ENCODE measurements at regions not wholly inside any gene's neighbourhood (a gene's known extent, or its start where the extent isn't known, plus 50 kb on each side); places are given as distances from the start of the nearest gene placed in this dataset.

DNA sequence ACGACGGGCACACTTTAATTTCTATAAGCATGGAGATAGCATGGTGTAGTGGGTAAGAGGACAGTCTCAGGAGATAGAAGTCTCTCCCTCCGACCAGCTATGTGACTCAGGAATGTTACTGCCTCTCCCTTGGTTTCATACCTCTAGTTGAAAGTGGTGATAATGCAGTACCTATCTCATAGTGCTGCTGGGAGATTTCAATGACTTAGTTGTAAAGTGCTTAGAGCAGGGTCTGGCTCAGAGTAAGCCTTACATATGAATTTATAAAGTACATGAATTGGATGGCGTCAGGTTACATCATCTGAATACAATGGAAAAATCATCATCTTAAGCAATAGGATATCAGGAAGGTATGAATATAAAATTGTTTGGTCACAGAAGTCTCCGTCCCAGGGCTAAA lies 952.8 kb upstream of the EDIL3 start:
- 66 to 73% methylated on average over 4 to 5 of the region's 5 CpGs for WGBS, 2 donors (ENCODE audit: low coverage in 1 of 2)

DNA sequence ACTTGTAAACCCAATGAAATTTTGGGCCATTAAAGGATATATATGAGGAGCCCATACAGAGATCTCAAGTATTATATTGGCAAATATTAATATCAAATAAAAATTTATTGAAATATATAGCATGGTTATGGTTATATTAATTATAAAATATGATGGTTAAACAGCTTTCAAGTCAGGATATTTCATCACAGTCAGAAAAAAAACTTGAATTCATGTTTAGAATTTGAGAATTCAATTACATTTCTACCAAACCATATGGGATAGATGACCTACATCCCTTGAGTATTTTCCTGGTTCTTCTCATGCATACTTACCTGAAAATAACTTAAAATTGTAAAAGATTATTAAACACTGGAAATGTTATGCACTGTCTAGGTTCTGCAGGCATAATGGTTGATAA lies 956.1 kb upstream of the EDIL3 start:
- no peaks in the 10 kb centered on the region for H3K4me1 ChIP-seq
- no peak for TF ChIP-seq POLR2AphosphoS5 (IDR thresholded peaks at IDR 0.05)
- TF ChIP-seq, protein P1, sequence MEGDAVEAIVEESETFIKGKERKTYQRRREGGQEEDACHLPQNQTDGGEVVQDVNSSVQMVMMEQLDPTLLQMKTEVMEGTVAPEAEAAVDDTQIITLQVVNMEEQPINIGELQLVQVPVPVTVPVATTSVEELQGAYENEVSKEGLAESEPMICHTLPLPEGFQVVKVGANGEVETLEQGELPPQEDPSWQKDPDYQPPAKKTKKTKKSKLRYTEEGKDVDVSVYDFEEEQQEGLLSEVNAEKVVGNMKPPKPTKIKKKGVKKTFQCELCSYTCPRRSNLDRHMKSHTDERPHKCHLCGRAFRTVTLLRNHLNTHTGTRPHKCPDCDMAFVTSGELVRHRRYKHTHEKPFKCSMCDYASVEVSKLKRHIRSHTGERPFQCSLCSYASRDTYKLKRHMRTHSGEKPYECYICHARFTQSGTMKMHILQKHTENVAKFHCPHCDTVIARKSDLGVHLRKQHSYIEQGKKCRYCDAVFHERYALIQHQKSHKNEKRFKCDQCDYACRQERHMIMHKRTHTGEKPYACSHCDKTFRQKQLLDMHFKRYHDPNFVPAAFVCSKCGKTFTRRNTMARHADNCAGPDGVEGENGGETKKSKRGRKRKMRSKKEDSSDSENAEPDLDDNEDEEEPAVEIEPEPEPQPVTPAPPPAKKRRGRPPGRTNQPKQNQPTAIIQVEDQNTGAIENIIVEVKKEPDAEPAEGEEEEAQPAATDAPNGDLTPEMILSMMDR (IDR thresholded peaks at IDR 0.05): no peak
- TF ChIP-seq POLR2A (IDR thresholded peaks at IDR 0.05): no peak
- no peak for TF ChIP-seq EP300 (IDR thresholded peaks at IDR 0.05)
- H3K9me3 ChIP-seq: no peaks in the 10 kb centered on the region
- no peaks in the 10 kb centered on the region for H3K27me3 ChIP-seq
- H3K27ac ChIP-seq: no peak overlapping the region
- H3K4me3 ChIP-seq: no peak overlapping the region
- ATAC-seq: no peak
- H3K36me3 ChIP-seq: no peaks in the 10 kb centered on the region

More for the DNA sequence above, 952.8 kb upstream of the EDIL3 start:
- Histone ChIP-seq H3K4me3 (no peak overlapping the region), H3K27me3 (no peaks in the 10 kb centered on the region), H3K9me3 (no peaks in the 10 kb centered on the region), H3K27ac (no peak overlapping the region), H3K4me1 (no peaks in the 10 kb centered on the region), H3K36me3 (no peaks in the 10 kb centered on the region)
- no peak for TF ChIP-seq POLR2A (IDR thresholded peaks at IDR 0.05)
- TF ChIP-seq, protein P1 (IDR thresholded peaks at IDR 0.05): no peak
- TF ChIP-seq POLR2AphosphoS5 (IDR thresholded peaks at IDR 0.05): no peak
- TF ChIP-seq EP300 (IDR thresholded peaks at IDR 0.05): no peak
- ATAC-seq: no peak

DNA sequence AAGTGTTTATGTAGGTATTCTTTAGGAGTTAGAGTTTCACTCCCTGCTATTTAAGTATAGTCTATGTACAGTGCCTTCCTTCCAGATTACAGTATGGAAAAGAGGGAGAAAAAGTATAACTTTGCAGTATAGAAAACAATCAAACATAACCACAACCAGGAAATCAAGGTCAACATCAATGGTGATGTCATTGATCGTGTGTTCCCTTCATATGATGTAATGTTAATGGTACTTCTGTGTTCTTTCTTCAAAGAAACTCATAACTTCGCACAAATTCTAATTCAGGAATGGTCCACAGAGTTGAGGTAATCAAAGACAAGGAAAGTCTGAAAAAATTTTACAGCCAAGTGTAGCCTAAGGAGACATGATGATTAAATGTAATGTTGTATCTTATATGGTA lies 961.1 kb upstream of the EDIL3 start:
- Histone ChIP-seq H3K27me3 (no peaks in the 10 kb centered on the region), H3K4me1 (no peaks in the 10 kb centered on the region), H3K9me3 (no peaks in the 10 kb centered on the region), H3K36me3 (no peaks in the 10 kb centered on the region), H3K27ac (no peak overlapping the region), H3K4me3 (no peak overlapping the region)
- no peak for ATAC-seq
- WGBS, 2 donors (ENCODE audit: low coverage in 1 of 2): 82 to 95% methylated on average over 2 of the region's 2 CpGs
- TF ChIP-seq, protein P1 (IDR thresholded peaks at IDR 0.05): no peak
- TF ChIP-seq EP300 (IDR thresholded peaks at IDR 0.05) (no peak), POLR2AphosphoS5 (IDR thresholded peaks at IDR 0.05) (no peak), POLR2A (IDR thresholded peaks at IDR 0.05) (no peak)

DNA sequence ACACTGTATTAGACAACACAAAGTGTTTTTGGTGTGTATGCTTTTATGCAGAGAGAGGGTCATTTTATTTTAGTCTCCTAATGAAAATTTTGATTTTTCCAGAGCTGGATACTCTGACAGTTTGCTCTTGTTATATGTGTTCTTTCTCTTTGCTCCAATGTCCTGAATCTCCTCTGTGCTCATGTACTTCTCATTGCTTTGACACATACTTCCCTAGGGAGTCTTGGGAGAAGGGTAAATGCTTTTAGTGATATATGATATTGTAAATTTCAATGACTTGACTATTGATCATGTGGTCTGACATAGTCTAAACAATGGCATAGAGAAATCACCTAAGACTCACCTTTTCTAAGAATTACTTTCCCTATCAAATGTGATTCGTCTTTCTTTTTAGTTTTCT lies 972.6 kb upstream of the EDIL3 start:
- Histone ChIP-seq H3K4me1 (no peaks in the 10 kb centered on the region), H3K36me3 (no peaks in the 10 kb centered on the region), H3K4me3 (no peak overlapping the region), H3K27me3 (no peaks in the 10 kb centered on the region), H3K27ac (no peak overlapping the region), H3K9me3 (no peaks in the 10 kb centered on the region)
- WGBS, 2 donors (ENCODE audit: low coverage in 1 of 2): 82 to 100% methylated on average over 1 of the region's 1 CpG
- no peak for ATAC-seq
- TF ChIP-seq POLR2A (IDR thresholded peaks at IDR 0.05) (no peak), EP300 (IDR thresholded peaks at IDR 0.05) (no peak), POLR2AphosphoS5 (IDR thresholded peaks at IDR 0.05) (no peak)
- TF ChIP-seq, protein P1 (IDR thresholded peaks at IDR 0.05): no peak

DNA sequence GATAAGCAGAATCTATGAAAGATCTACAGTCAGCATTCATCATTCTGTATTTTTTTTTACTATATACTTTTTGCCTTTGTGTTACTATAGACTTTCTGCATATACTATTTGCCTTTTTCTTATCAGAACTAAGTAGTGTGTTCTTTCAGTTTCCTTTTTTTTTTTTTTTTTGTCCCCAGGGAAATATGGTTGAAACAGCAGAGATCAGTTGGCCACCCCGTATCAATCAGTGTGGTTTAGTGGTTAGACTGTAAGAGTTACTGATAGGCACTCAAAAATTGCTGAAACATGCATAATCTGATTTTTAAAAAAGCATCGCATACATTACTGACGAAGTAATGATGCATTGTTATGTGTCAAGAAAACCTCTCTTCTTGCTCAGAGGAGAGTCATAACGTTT lies 990.8 kb upstream of the EDIL3 start:
- Histone ChIP-seq H3K4me1 (no peaks in the 10 kb centered on the region), H3K36me3 (no peaks in the 10 kb centered on the region), H3K27me3 (no peaks in the 10 kb centered on the region), H3K4me3 (no peak overlapping the region), H3K9me3 (no peaks in the 10 kb centered on the region), H3K27ac (no peak overlapping the region)
- ATAC-seq: no peak
- no peak for TF ChIP-seq POLR2A (IDR thresholded peaks at IDR 0.05)
- no peak for TF ChIP-seq POLR2AphosphoS5 (IDR thresholded peaks at IDR 0.05)
- no peak for TF ChIP-seq EP300 (IDR thresholded peaks at IDR 0.05)
- TF ChIP-seq, protein P1 (IDR thresholded peaks at IDR 0.05): no peak
- 60 to 72% methylated on average over 4 of the region's 4 CpGs for WGBS, 2 donors (ENCODE audit: low coverage in 1 of 2)

Data from gastroesophageal sphincter (tissue), 4 donors.